Activated T-cell treated with anti-CD3 and anti-CD28 coated beads, Interleukin-2, amount 50 U/mL, for 4 hours (primary cell): ENCODE measurements at regions not wholly inside any gene's neighbourhood (a gene's known extent, or its start where the extent isn't known, plus 50 kb on each side); places are given as distances from the start of the nearest gene placed in this dataset.
"Not testable (repeated sequence)": the region's sequence is repeated elsewhere in the genome, so short reads cannot be mapped to it uniquely, and the experiment has no call there.

Experiments
- ATAC-seq, 2 donors: fragments of 200-7000 bp; cut with Tn5 transposase; one replicate each; pipeline ENCODE4 v1.10.0; 2021
- DNase-seq: peaks from one replicate; pipeline ENCODE4 v3.0.0-alpha.2; 2020
- H3K27me3 Mint-ChIP-seq: one replicate; pipeline ENCODE4 v1.8.0; 2021; ENCODE audit warnings: low read depth, mixed read lengths
- H3K36me3 Mint-ChIP-seq: one replicate; pipeline ENCODE4 v1.8.0; 2022; ENCODE audit warnings: mixed read lengths; ENCODE audit not compliant: insufficient read depth
- H3K4me1 Mint-ChIP-seq: one replicate; pipeline ENCODE4 v1.8.0; 2021; ENCODE audit warnings: low read depth, mixed read lengths
- H3K4me3 Mint-ChIP-seq: one replicate; pipeline ENCODE4 v1.8.0; 2021; ENCODE audit warnings: mild to moderate bottlenecking, moderate library complexity, mixed read lengths
- H3K9me3 Mint-ChIP-seq: one replicate; pipeline ENCODE4 v1.8.0; 2021; ENCODE audit warnings: mixed read lengths

GRCh38 chr17:72462814-72463213 lies 342.0 kb downstream of the SOX9 start:
- ATAC-seq (no peak), DNase-seq (no peak)
- Mint-ChIP-seq H3K9me3 (no peaks in the 10 kb centered on the region), H3K27me3 (no peaks in the 10 kb centered on the region), H3K36me3 (no peaks in the 10 kb centered on the region), H3K4me1 (no peaks in the 10 kb centered on the region), H3K4me3 (no peak overlapping the region)

- H3K4me3 Mint-ChIP-seq = no peak overlapping the region
- ATAC-seq (no peak), DNase-seq (no peak)
- no peaks in the 10 kb centered on the region for H3K36me3 Mint-ChIP-seq
- no peaks in the 10 kb centered on the region for H3K27me3 Mint-ChIP-seq
- H3K9me3 Mint-ChIP-seq = no peaks in the 10 kb centered on the region
- no peaks in the 10 kb centered on the region for H3K4me1 Mint-ChIP-seq
These were observed 342.7 kb downstream of the SOX9 start for GRCh38 chr17:72463287-72464102.

GRCh38 chr17:72464221-72464620 lies 343.4 kb downstream of the SOX9 start:
- H3K4me1 Mint-ChIP-seq, H3K9me3 Mint-ChIP-seq, ATAC-seq, H3K36me3 Mint-ChIP-seq, H3K27me3 Mint-ChIP-seq, DNase-seq, H3K4me3 Mint-ChIP-seq: not testable (repeated sequence)

DNA sequence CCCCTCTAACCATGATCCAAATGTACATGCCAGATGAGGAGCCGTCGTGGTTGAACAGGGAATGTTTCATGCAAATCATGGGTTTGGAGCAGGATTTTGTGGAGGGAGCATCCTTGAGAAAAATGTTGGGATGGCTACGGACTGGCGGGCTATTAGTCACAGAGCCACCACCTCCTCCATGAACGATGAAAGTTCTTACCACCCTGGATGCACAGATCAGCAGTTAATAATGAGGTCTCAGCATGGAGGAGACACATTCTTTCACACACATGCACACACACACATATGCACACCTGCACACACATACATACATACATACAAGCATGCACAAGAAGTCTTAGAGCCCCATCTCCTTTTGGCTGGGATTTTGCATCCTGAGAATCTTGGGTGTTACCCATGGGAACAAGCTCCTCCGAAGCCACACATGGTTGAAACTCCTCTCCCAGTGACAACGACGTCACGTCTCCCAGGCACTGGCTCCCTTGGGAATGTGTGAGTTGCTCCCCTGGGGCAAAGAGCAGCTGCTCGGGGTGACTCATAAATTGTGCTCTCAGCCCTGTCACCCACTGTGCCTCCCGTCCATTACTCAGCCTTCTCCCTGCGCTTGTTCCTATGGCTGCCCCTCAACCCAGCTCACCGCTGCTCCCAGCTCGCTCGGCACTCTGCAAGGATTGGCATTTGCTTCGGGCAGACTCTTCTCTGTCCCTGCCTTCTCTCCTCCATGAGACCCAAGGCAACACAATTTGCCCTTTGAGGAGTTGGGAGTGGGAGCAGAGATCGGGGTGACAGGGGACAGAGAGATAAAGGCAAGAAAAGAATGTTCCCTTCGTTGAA lies 344.6 kb downstream of the SOX9 start:
- DNase-seq (no peak), ATAC-seq (no peak)
- H3K27me3 Mint-ChIP-seq = no peaks in the 10 kb centered on the region
- H3K4me1 Mint-ChIP-seq = no peaks in the 10 kb centered on the region
- H3K4me3 Mint-ChIP-seq = no peak overlapping the region
- no peaks in the 10 kb centered on the region for H3K36me3 Mint-ChIP-seq
- no peaks in the 10 kb centered on the region for H3K9me3 Mint-ChIP-seq

DNA sequence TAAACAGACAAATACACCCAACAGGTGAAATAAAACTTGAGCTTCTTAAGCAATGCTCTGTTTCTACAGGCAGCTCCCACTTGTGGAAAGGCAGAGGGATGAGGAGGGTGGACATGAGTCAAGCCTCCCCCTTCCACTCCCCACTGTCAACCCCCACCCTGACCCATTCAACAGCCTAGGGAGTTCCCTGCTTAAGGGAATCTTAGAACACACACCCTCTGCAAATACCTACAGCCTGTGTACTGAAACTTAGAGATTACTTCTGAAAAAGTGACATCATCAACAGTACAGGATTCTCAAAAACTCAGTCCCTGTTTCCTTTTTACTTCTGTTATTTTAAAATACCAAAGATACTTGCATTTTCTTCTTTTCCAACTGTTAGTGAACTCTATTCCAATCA lies 345.4 kb downstream of the SOX9 start:
- Mint-ChIP-seq H3K4me1 (no peaks in the 10 kb centered on the region), H3K36me3 (no peaks in the 10 kb centered on the region), H3K4me3 (no peak overlapping the region), H3K27me3 (no peaks in the 10 kb centered on the region), H3K9me3 (no peaks in the 10 kb centered on the region)
- DNase-seq (no peak), ATAC-seq (no peak)

DNA sequence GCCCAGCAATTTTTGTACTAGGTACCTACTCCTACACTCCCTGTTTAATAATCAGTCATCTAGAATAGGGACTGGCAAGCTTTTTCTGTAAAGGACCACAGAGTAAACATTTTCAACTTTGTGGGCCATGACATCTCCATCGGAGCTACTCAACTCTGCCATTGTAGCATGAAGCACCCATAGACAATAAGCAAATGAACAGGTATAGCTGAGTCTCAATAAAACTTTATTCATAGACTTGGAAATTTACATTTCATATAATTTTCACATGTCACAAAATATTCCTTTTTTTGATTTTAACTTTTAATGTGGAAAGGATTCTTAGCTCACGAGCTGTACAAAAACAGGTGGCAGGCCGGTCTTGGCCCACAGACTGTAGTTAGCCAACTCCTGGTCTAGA lies 345.8 kb downstream of the SOX9 start:
- no peaks in the 10 kb centered on the region for H3K4me1 Mint-ChIP-seq
- no peak for DNase-seq
- no peak for ATAC-seq
- no peak overlapping the region for H3K4me3 Mint-ChIP-seq
- H3K9me3 Mint-ChIP-seq = no peaks in the 10 kb centered on the region
- no peaks in the 10 kb centered on the region for H3K27me3 Mint-ChIP-seq
- H3K36me3 Mint-ChIP-seq = no peaks in the 10 kb centered on the region

- Mint-ChIP-seq H3K36me3 (no peaks in the 10 kb centered on the region), H3K9me3 (no peaks in the 10 kb centered on the region), H3K4me3 (no peak overlapping the region), H3K4me1 (no peaks in the 10 kb centered on the region), H3K27me3 (no peaks in the 10 kb centered on the region)
- DNase-seq (no peak), ATAC-seq (no peak)
These were observed 347.2 kb downstream of the SOX9 start for GRCh38 chr17:72467841-72468653.

- H3K4me3 Mint-ChIP-seq = no peak overlapping the region
- H3K9me3 Mint-ChIP-seq = no peaks in the 10 kb centered on the region
- no peaks in the 10 kb centered on the region for H3K36me3 Mint-ChIP-seq
- no peaks in the 10 kb centered on the region for H3K27me3 Mint-ChIP-seq
- no peaks in the 10 kb centered on the region for H3K4me1 Mint-ChIP-seq
- ATAC-seq (no peak), DNase-seq (no peak)
These were observed 348.0 kb downstream of the SOX9 start for GRCh38 chr17:72468841-72469240.

DNA sequence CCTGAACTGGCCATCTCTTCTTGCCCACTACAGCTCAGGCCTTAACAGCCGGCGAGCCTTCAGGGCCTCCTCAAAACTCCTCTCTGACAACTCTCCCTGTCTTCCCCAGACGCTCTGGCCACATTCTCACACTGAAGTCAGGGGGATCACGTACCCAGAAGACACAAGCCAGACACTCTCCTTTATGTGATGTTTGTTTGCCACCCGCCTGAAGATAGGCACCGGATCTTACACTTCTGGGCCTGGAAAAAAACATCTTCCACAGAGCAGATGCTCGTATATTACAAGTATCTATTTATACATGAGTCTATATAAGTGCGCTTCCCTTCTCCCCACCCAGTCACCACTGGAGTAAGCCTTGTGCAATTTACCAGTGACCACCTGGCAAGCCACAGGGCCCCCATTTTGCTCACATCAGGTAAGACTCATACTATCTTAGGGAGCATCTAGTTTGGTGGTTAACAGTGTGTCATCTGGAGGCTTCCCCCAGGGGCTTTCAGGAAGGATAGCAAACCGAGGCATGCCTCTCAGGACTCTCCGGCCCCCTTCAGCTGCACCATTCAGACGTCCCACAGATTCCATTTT lies 349.4 kb downstream of the SOX9 start:
- no peak overlapping the region for H3K4me3 Mint-ChIP-seq
- no peaks in the 10 kb centered on the region for H3K27me3 Mint-ChIP-seq
- ATAC-seq = no peak
- H3K4me1 Mint-ChIP-seq = no peaks in the 10 kb centered on the region
- no peak for DNase-seq
- no peaks in the 10 kb centered on the region for H3K9me3 Mint-ChIP-seq
- H3K36me3 Mint-ChIP-seq = no peaks in the 10 kb centered on the region

DNA sequence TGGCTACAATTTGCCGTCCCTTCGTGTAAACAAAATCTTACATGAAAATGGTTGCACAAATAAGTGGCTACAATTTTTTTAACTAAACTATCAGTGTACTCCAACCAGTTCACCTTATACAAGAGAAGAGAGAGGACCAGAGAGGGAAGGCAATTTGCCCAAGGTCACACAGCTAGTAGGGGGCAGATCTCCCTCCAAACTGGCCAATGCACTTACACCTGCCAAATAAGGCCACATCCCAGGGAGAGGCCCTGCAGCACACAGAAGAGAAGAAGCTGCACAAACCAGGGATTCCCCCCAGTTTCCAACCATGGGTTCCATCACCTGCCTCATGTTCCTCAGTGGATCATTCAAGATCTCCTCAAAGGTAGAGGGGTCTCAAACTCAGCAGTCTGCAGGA lies 349.9 kb downstream of the SOX9 start:
- no peak for ATAC-seq
- H3K27me3 Mint-ChIP-seq = no peaks in the 10 kb centered on the region
- H3K9me3 Mint-ChIP-seq = no peaks in the 10 kb centered on the region
- H3K4me3 Mint-ChIP-seq = no peak overlapping the region
- H3K4me1 Mint-ChIP-seq = no peaks in the 10 kb centered on the region
- H3K36me3 Mint-ChIP-seq = no peaks in the 10 kb centered on the region
- DNase-seq = no peak

- Mint-ChIP-seq H3K4me1 (no peaks in the 10 kb centered on the region), H3K4me3 (no peak overlapping the region), H3K36me3 (no peaks in the 10 kb centered on the region), H3K27me3 (no peaks in the 10 kb centered on the region), H3K9me3 (no peaks in the 10 kb centered on the region)
- DNase-seq = no peak
- no peak for ATAC-seq
These were observed 350.5 kb downstream of the SOX9 start for GRCh38 chr17:72471296-72471695.

- Mint-ChIP-seq H3K27me3 (no peaks in the 10 kb centered on the region), H3K4me3 (no peak overlapping the region), H3K9me3 (no peaks in the 10 kb centered on the region), H3K4me1 (no peaks in the 10 kb centered on the region), H3K36me3 (no peaks in the 10 kb centered on the region)
- DNase-seq = no peak
- no peak for ATAC-seq
These were observed 351.3 kb downstream of the SOX9 start for GRCh38 chr17:72472106-72472505.

- ATAC-seq, H3K36me3 Mint-ChIP-seq, H3K4me1 Mint-ChIP-seq, H3K27me3 Mint-ChIP-seq, H3K9me3 Mint-ChIP-seq, DNase-seq, H3K4me3 Mint-ChIP-seq: not testable (repeated sequence)
These were observed 352.1 kb downstream of the SOX9 start for GRCh38 chr17:72472853-72473390.

DNA sequence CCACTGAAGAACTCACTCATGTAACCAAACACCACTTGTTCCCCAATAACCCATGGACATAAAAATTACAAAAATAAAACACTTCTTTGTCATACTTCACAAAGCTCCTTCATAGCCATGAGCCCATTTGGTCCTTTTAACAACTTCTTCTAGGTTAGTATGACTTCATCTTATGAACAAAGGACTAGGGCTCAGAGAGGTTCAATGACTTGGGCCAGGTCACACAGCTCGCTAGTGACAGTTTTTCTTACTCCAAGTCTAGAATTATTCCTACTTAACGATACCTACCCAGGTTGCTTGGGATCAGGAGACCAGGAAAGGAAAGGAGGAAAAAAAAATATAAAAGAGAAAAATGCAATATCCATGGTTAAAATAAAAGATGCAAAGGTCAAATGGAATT lies 353.4 kb downstream of the SOX9 start:
- ATAC-seq = no peak

More for the DNA sequence above, 353.4 kb downstream of the SOX9 start:
- Mint-ChIP-seq H3K4me3 (no peak overlapping the region), H3K27me3 (peaks cover 5% of the 10 kb centered on the region), H3K4me1 (no peaks in the 10 kb centered on the region), H3K9me3 (no peaks in the 10 kb centered on the region), H3K36me3 (no peaks in the 10 kb centered on the region)
- no peak for DNase-seq
